Fibroblast of lung (primary cell): ENCODE measurements at regions not wholly inside any gene's neighbourhood (a gene's known extent, or its start where the extent isn't known, plus 50 kb on each side); places are given as distances from the start of the nearest gene placed in this dataset.
A peak's percentile ranks its signal among the peaks of the same experiment; 100 is the strongest.

Experiments used
- DNase-seq, 2 donors: peaks; one replicate each; pipeline versions ENCODE4 v3.0.0 to v3.0.0-alpha.2; 2010; ENCODE audit warnings: low read depth in 2 of 2
- H2AFZ ChIP-seq: 2 replicates; pipeline ENCODE4 v1.5.1; 2012; ENCODE audit warnings: low read length, control low read depth, inconsistent platforms
- H3K27ac ChIP-seq: 2 replicates; pipeline ENCODE4 v1.5.1; 2011; ENCODE audit warnings: low read length, control low read depth; ENCODE audit not compliant: insufficient read depth
- H3K27me3 ChIP-seq: 2 replicates; pipeline ENCODE4 v1.5.1; 2011; ENCODE audit warnings: mild to moderate bottlenecking, low read length; ENCODE audit not compliant: control insufficient read depth, insufficient read depth
- H3K36me3 ChIP-seq: 2 replicates; pipeline ENCODE4 v1.5.1; 2011; ENCODE audit warnings: low read length; ENCODE audit not compliant: control insufficient read depth, insufficient read depth
- H3K4me1 ChIP-seq: 2 replicates; pipeline ENCODE4 v1.5.1; 2011; ENCODE audit warnings: low read length; ENCODE audit not compliant: control insufficient read depth, insufficient read depth; ENCODE audit errors: extremely low read depth
- H3K4me2 ChIP-seq: 2 replicates; pipeline ENCODE4 v1.5.1; 2011; ENCODE audit warnings: low read length, control low read depth; ENCODE audit not compliant: insufficient read depth; ENCODE audit errors: extremely low read depth
- H3K4me3 ChIP-seq, 4 experiments: fragments of 200-600 bp in 1 of 4; sonication (generic) in 1 of 4; replicated peaks in 1 of 4; 2 replicates each; pipeline ENCODE4 v1.5.1; 2011 to 2016; ENCODE audit warnings: low read length in 4 of 4, low read depth in 3 of 4, mild to moderate bottlenecking in 3 of 4, control low read depth in 2 of 4, inconsistent platforms in 1 of 4, mixed read lengths in 1 of 4; ENCODE audit not compliant: insufficient read depth in 1 of 4; ENCODE audit errors: control extremely low read depth in 1 of 4
- H3K79me2 ChIP-seq: 2 replicates; pipeline ENCODE4 v1.5.1; 2012; ENCODE audit warnings: mild to moderate bottlenecking, low read length, inconsistent platforms; ENCODE audit not compliant: control insufficient read depth, insufficient read depth
- H3K9ac ChIP-seq: 2 replicates; pipeline ENCODE4 v1.5.1; 2011; ENCODE audit warnings: mild to moderate bottlenecking, low read length, control low read depth; ENCODE audit not compliant: insufficient read depth
- H3K9me3 ChIP-seq: 2 replicates; pipeline ENCODE4 v1.5.1; 2012; ENCODE audit warnings: low read depth, low read length; ENCODE audit not compliant: control insufficient read depth, insufficient read depth
- H4K20me1 ChIP-seq: 2 replicates; pipeline ENCODE4 v1.5.1; 2011; ENCODE audit warnings: low read length; ENCODE audit not compliant: control insufficient read depth, insufficient read depth; ENCODE audit errors: extremely low read depth
- CTCF ChIP-seq, 2 donors: IDR thresholded peaks in 1 of 2; conservative IDR thresholded peaks in 1 of 2; 1 replicate in 1 of 2; 2 replicates in 1 of 2; pipeline ENCODE4 v1.5.1; 2011 to 2012; ENCODE audit warnings: low read length in 2 of 2, control low read depth in 1 of 2, inconsistent platforms in 1 of 2, low read depth in 1 of 2, mild to moderate bottlenecking in 1 of 2
- EZH2 ChIP-seq: IDR thresholded peaks from 2 replicates; pipeline ENCODE4 v1.5.1; 2012; ENCODE audit warnings: low read length, control low read depth, mild to moderate bottlenecking; ENCODE audit errors: missing control alignments

GRCh38 chr6:18585032-18585573 is 198.0 kb downstream of the RNF144B start:
- Histone ChIP-seq H3K4me1 (peaks cover 6% of the 10 kb centered on the region), H2AFZ (peak overlapping the region; percentile 63), H3K27ac (peak overlapping the region; percentile 35), H3K27me3 (no peaks in the 10 kb centered on the region), H4K20me1 (no peaks in the 10 kb centered on the region), H3K9me3 (no peaks in the 10 kb centered on the region), H3K79me2 (no peaks in the 10 kb centered on the region), H3K9ac (no peak overlapping the region), H3K4me3 (no peak overlapping the region), H3K36me3 (no peaks in the 10 kb centered on the region), H3K4me2 (no peak overlapping the region)
- DNase-seq = peak; percentile 66 to 90
- no peak for TF ChIP-seq EZH2
- TF ChIP-seq CTCF (conservative IDR thresholded peaks at IDR 0.05 in 1 of 2, IDR thresholded peaks at IDR 0.05 in 1 of 2; ENCODE audit: low read depth in 1 of 2, low read length in 2 of 2) = no peak

- Histone ChIP-seq H3K4me2 (no peak overlapping the region), H3K27me3 (no peaks in the 10 kb centered on the region), H3K4me3 (no peak overlapping the region), H2AFZ (no peak overlapping the region), H3K4me1 (peaks cover 6% of the 10 kb centered on the region), H3K27ac (no peak overlapping the region), H3K9ac (no peak overlapping the region), H4K20me1 (no peaks in the 10 kb centered on the region), H3K9me3 (no peaks in the 10 kb centered on the region), H3K79me2 (no peaks in the 10 kb centered on the region), H3K36me3 (no peaks in the 10 kb centered on the region)
- TF ChIP-seq CTCF (conservative IDR thresholded peaks at IDR 0.05 in 1 of 2, IDR thresholded peaks at IDR 0.05 in 1 of 2; ENCODE audit: low read depth in 1 of 2, low read length in 2 of 2) (no peak), EZH2 (no peak)
- no peak for DNase-seq
Measured at GRCh38 chr6:18586133-18586532, 199.0 kb downstream of the RNF144B start.

- no peak overlapping the region for H3K27ac ChIP-seq
- no peak overlapping the region for H3K4me2 ChIP-seq
- no peaks in the 10 kb centered on the region for H3K36me3 ChIP-seq
- TF ChIP-seq CTCF (conservative IDR thresholded peaks at IDR 0.05 in 1 of 2, IDR thresholded peaks at IDR 0.05 in 1 of 2; ENCODE audit: low read depth in 1 of 2, low read length in 2 of 2) (peak; percentile 94 to 99), EZH2 (no peak)
- peak; percentile 53 to 76 for DNase-seq
- no peak overlapping the region for H2AFZ ChIP-seq
- no peaks in the 10 kb centered on the region for H3K27me3 ChIP-seq
- H3K4me3 ChIP-seq = no peak overlapping the region
- no peaks in the 10 kb centered on the region for H4K20me1 ChIP-seq
- no peaks in the 10 kb centered on the region for H3K79me2 ChIP-seq
- no peaks in the 10 kb centered on the region for H3K4me1 ChIP-seq
- no peak overlapping the region for H3K9ac ChIP-seq
- no peaks in the 10 kb centered on the region for H3K9me3 ChIP-seq
Measured at GRCh38 chr6:18595774-18596530, 208.8 kb downstream of the RNF144B start.
